GM19324 (cell line): ENCODE measurements at regions not wholly inside any gene's neighbourhood (a gene's known extent, or its start where the extent isn't known, plus 50 kb on each side); places are given as distances from the start of the nearest gene placed in this dataset.

Source experiments
- ATAC-seq: cut with Tn5 transposase; IDR thresholded peaks from one replicate; pipeline ENCODE4 v1.9.1; 2021; ENCODE audit warnings: mild to moderate bottlenecking, moderate library complexity; ENCODE audit not compliant: unreplicated experiment, low FRiP score

GRCh38 chr17:56648321-56648720, 54.8 kb downstream of the NOG start:
- ATAC-seq, result no peak

- no peak for ATAC-seq
Measured at GRCh38 chr17:56648806-56649205, 55.3 kb downstream of the NOG start.

GRCh38 chr17:56652628-56653027, 59.1 kb downstream of the NOG start:
- ATAC-seq, result no peak

GRCh38 chr17:56653877-56654276, 60.4 kb downstream of the NOG start:
- ATAC-seq, result peak; percentile 84

- ATAC-seq, result no peak
Measured at GRCh38 chr17:56656701-56657327, 63.3 kb downstream of the NOG start.

GRCh38 chr17:56658648-56659047, 65.1 kb downstream of the NOG start:
- no peak for ATAC-seq

- no peak for ATAC-seq
Measured at GRCh38 chr17:56659622-56660021, 66.1 kb downstream of the NOG start.

- ATAC-seq, result no peak
Measured at GRCh38 chr17:56661906-56662305, 68.4 kb downstream of the NOG start.

GRCh38 chr17:56665864-56666263, 72.4 kb downstream of the NOG start:
- ATAC-seq, result no peak

- no peak for ATAC-seq
Measured at GRCh38 chr17:56667925-56668458, 74.5 kb downstream of the NOG start.

- ATAC-seq, result no peak
Measured at GRCh38 chr17:56672195-56672594, 78.7 kb downstream of the NOG start.

GRCh38 chr17:56674401-56674925, 81.0 kb downstream of the NOG start:
- no peak for ATAC-seq

- ATAC-seq, result no peak
Measured at GRCh38 chr17:56675876-56676660, 82.6 kb downstream of the NOG start.

GRCh38 chr17:56676810-56677209, 83.3 kb downstream of the NOG start:
- ATAC-seq, result no peak

GRCh38 chr17:56678249-56679114, 85.0 kb downstream of the NOG start:
- ATAC-seq, result no peak

- ATAC-seq, result no peak
Measured at GRCh38 chr17:56679115-56679776, 85.7 kb downstream of the NOG start.

- no peak for ATAC-seq
Measured at GRCh38 chr17:56679777-56680422, 86.4 kb downstream of the NOG start.

- no peak for ATAC-seq
Measured at GRCh38 chr17:56680676-56681075, 87.2 kb downstream of the NOG start.

GRCh38 chr17:56681561-56682266, 88.2 kb downstream of the NOG start:
- no peak for ATAC-seq
